Lower lobe of right lung (tissue), 2 donors: ENCODE measurements at regions not wholly inside any gene's neighbourhood (a gene's known extent, or its start where the extent isn't known, plus 50 kb on each side); places are given as distances from the start of the nearest gene placed in this dataset.

Experiments
- ATAC-seq, 2 donors: fragments of 200-7000 bp; cut with Tn5 transposase; one replicate each; pipeline ENCODE4 v1.9.1; 2020 to 2022; ENCODE audit warnings: mild to moderate bottlenecking in 2 of 2, moderate library complexity in 2 of 2
- DNase-seq: peaks from one replicate; pipeline ENCODE4 v3.0.0-alpha.2; 2020
- H3K27ac ChIP-seq: fragments of 200-600 bp; one replicate; pipeline ENCODE4 v1.8.0; 2022
- H3K27me3 ChIP-seq: fragments of 200-600 bp; one replicate; pipeline ENCODE4 v1.8.0; 2022; ENCODE audit warnings: low read depth
- H3K36me3 ChIP-seq: fragments of 200-600 bp; one replicate; pipeline ENCODE4 v1.8.0; 2022; ENCODE audit warnings: mild to moderate bottlenecking
- H3K4me1 ChIP-seq: fragments of 200-600 bp; one replicate; pipeline ENCODE4 v1.8.0; 2022
- H3K4me3 ChIP-seq: fragments of 200-600 bp; one replicate; pipeline ENCODE4 v1.8.0; 2022; ENCODE audit warnings: mild to moderate bottlenecking
- H3K9me3 ChIP-seq: fragments of 200-600 bp; one replicate; pipeline ENCODE4 v1.8.0; 2022
- CTCF ChIP-seq: fragments of 200-600 bp; IDR thresholded peaks from one replicate; pipeline ENCODE4 v1.8.0; 2022; ENCODE audit warnings: antibody characterized with exemption, mild to moderate bottlenecking
- intact Hi-C: fragments of 100-400 bp; cut with DNase I; formaldehyde crosslinking; loops from one replicate; pipeline ENCODE4 v1.11.0; 2022
- donor health status: DM: no; HTN: yes; CAD: no; lungs with severe emphysema.

GRCh38 chr15:29550834-29551465, 271.3 kb downstream of the TJP1 start:
- no peaks in the 10 kb centered on the region for H3K36me3 ChIP-seq
- ATAC-seq (no peak), DNase-seq (no peak)
- no peak overlapping the region for H3K4me3 ChIP-seq
- intact Hi-C loops, result no loop called here
- no peak for TF ChIP-seq CTCF
- H3K27me3 ChIP-seq, result no peaks in the 10 kb centered on the region
- H3K9me3 ChIP-seq, result peaks cover 9% of the 10 kb centered on the region
- H3K4me1 ChIP-seq, result no peaks in the 10 kb centered on the region
- no peak overlapping the region for H3K27ac ChIP-seq

GRCh38 chr15:29548006-29548405, 274.3 kb downstream of the TJP1 start:
- Histone ChIP-seq H3K4me1 (no peaks in the 10 kb centered on the region), H3K4me3 (no peak overlapping the region), H3K27me3 (no peaks in the 10 kb centered on the region), H3K36me3 (no peaks in the 10 kb centered on the region), H3K27ac (no peak overlapping the region), H3K9me3 (peaks cover 15% of the 10 kb centered on the region)
- no peak for ATAC-seq
- TF ChIP-seq CTCF, result no peak
- no peak for DNase-seq
- intact Hi-C loops, result no loop called here

- ATAC-seq (no peak), DNase-seq (no peak)
- Histone ChIP-seq H3K4me3 (no peak overlapping the region), H3K27ac (no peak overlapping the region), H3K9me3 (peaks cover 15% of the 10 kb centered on the region), H3K27me3 (no peaks in the 10 kb centered on the region), H3K36me3 (no peaks in the 10 kb centered on the region), H3K4me1 (no peaks in the 10 kb centered on the region)
- intact Hi-C loops, result no loop called here
- TF ChIP-seq CTCF, result no peak
Observed at GRCh38 chr15:29544513-29545128, 275.0 kb upstream of the NSMCE3 start.

- no peak for TF ChIP-seq CTCF
- H3K27ac ChIP-seq, result no peak overlapping the region
- H3K4me3 ChIP-seq, result no peak overlapping the region
- H3K4me1 ChIP-seq, result no peaks in the 10 kb centered on the region
- ATAC-seq (no peak), DNase-seq (no peak)
- no peaks in the 10 kb centered on the region for H3K27me3 ChIP-seq
- H3K9me3 ChIP-seq, result peaks cover 15% of the 10 kb centered on the region
- intact Hi-C loops, result no loop called here
- H3K36me3 ChIP-seq, result no peaks in the 10 kb centered on the region
Observed at GRCh38 chr15:29542994-29543393, 273.4 kb upstream of the NSMCE3 start.

- Histone ChIP-seq H3K36me3 (no peaks in the 10 kb centered on the region), H3K4me1 (no peaks in the 10 kb centered on the region), H3K27ac (no peak overlapping the region), H3K27me3 (no peaks in the 10 kb centered on the region), H3K9me3 (peaks cover 9% of the 10 kb centered on the region), H3K4me3 (no peak overlapping the region)
- TF ChIP-seq CTCF, result no peak
- ATAC-seq, result no peak
- DNase-seq, result no peak
- intact Hi-C loops, result no loop called here
Observed at GRCh38 chr15:29541309-29541708, 271.7 kb upstream of the NSMCE3 start.
